Lung microvascular endothelial cell (primary cell): ENCODE measurements at regions not wholly inside any gene's neighbourhood (a gene's known extent, or its start where the extent isn't known, plus 50 kb on each side); places are given as distances from the start of the nearest gene placed in this dataset.

ENCODE experiments used
- DNase-seq, 2 donors: peaks; one replicate each; pipeline versions ENCODE4 v3.0.0 to v3.0.0-alpha.2; 2010; ENCODE audit warnings: low read depth in 2 of 2

DNA sequence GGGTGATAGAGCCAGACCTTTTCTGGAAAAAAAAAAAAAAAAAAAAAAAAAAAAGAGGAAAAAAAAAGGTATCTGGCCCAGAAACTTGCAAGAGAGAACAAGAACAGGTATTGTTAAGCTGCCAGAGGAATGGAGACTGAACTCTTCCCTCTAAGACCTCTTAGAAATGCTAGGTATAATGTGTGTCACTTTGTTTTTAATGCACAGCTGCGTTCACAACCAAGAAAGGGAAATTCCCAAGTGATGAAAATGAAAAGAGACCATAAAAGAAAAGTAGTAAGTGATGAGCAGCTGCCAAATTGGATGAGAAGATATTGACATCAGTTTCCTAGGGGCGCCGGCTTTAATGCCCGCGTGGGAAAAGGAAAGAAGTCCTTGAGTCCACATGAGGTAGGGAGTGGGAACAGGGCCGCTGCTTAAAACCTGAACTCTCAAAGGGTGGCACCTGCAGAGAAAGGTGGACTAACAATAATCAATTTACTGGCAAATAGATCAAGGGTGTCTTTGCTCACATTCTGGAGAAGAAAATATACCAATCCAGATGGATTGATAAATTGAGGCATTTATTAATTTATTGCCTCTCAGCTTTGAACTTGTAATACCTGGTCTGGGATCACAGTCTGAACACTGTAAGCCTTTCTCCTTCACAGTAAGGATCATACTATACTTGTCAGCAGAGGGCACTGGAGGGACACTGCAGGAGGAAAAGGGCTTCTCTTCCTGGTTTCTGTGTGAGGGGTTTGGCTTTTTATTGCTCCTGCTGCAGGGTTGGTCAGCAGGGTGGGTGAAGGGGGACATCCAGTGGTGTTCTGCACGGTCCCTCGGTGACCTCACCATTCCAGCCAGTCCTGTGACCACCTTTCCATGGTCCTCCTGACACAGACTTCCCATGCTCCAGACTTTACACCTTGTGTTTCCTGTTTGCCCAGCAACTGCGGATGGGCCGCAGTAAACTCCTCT, 131.6 kb downstream of the AQP9 start:
- peak; percentile 71 to 85 for DNase-seq

DNA sequence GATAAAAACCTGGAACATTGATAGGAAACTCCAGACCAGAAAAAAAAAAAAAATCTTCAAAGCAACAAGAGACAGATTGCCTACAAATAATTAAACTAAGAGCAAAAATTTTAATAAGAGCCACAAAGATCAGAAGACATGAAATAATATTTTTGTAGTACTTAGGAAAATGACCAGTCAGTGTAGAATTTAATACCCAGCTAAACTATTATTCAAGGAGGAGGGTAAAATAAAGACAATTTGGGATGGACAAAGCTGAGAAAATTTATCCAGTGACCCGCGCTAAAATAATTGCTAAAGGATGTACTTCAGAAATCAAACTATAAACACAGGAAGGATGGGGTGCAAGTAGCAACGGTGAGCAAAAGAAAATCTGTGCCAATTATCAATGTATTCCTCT, 133.2 kb downstream of the AQP9 start:
- DNase-seq, result no peak

DNA sequence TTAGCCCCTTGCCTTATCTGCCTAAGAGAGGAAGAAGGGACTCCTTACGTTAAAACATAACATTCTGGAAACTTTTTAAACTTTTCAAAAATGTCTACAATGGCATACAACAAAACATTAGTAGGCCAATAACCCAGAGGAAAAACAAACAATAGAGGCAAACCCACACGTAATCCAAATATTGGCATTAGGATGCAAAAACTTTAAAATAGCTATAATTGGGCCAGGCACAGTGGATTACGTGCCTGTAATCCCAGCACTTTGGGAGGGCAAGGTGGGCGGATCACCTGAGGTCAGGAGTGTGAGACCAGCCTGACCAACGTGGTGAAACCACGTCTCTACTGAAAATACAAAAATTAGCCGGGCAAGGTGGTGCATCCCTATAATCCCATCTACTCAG, 134.9 kb downstream of the AQP9 start:
- DNase-seq, result no peak

DNA sequence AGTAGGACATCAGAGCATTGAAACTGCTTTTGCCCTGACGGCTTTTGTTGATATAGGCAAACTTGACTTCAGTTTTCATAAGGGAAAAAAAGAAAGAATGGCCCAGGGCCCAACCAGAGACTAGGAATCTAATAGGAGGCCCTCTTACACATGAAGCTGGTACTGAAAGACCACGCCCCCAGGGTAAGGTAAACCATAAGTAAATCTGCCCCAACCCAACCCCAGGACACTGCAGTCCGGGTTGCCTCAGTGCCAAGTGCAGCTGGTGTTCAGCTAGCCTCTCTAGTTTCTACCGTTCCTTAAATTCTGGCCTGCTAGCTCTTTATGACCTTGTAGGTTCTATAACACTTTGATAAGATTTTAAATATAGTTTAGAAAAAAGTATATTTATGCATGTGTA, 136.7 kb downstream of the AQP9 start:
- no peak for DNase-seq

DNA sequence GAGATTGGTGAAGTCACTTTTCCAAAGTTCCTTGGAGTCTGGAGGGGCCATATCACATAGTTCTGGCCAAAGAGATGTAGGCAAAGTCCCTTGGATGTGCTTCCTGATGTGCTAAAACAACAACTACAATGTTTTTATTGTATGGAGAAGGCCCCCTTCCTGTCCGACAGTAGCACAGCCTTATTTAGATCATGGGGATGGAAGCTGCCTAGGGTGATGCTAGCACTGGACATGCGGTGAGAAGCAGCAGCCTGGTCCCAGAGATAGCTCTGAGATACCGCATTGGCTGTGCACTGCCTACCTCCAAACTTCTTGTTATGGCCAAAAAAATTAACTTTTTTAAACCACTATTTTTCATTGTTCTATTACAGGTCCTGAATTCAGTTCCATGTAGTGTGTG, 137.6 kb downstream of the AQP9 start:
- no peak for DNase-seq

DNA sequence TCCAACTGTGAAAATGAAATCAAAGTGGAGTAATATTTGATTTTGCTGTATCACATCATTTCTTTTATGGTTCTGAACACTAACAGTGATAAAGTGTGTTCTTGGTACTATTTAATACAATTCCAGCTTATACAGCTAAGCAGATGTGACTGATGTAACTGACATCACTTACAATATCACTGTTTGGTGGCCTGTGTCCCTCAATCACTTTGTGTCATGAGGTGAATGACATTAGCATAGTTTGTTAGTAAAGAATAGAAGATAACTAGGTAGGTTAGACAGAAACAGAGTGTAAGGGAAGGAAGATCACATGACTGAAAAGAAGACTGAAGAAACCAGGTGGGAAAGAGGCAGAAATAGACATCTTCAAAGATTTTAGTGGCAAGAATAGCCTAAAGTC, 138.7 kb downstream of the AQP9 start:
- no peak for DNase-seq

DNA sequence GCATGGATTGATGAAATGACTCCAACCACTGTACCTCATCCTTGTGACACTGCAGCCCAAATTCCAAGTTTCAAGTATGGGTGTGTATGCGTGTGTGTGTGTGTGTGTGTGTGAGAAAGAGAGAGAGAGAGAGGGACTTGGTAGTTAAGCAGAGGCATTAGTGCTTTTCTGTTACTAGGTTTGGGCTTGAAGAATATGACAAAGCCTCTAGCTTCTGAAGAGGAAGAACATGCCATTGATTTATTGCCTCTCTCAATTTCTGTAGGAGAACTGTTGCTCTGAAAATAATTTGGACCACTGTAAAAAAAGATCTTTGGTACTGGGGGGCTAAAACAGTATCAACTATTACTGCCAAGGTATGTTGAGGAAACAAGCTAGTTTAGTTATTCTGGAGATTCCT, 139.2 kb downstream of the AQP9 start:
- DNase-seq, result no peak

DNA sequence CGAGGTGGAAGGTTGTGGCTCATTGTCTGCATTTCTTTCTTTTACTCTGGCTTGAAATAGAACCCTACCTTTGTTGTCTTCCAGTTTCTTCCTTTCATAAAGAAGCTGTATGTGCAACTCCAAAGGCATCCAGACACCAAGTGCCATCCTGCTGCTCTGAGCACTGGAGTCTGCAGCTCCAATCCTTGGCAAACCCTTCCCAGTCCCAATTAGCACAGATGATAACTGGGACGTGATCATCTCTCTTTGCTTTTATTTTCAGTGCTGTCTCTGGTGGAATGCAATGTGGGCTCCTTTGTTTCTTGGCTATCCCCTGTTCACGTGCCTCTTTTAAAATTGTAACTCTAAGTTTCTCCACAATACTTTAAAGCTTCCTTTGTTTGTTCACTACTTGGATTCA, 140.9 kb downstream of the AQP9 start:
- no peak for DNase-seq

DNA sequence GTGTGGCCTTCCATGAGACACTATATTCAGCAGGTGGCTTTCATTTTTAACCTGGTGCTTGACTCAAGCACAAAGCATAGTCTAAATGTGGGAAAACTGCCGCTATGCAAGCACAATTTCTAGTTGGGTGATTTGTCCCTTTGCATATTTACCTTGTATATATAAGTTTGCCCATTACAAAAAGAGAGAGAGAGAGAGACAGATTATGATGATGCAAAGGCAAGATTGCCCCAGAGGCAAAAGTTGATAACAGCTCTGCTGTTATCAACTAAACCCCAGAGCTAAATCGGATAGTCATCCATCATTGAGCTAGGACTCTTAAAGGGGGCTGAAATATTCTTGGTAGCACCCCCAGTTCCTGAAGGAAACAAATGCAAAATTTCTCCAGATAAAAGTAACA, 141.5 kb downstream of the AQP9 start:
- no peak for DNase-seq

DNA sequence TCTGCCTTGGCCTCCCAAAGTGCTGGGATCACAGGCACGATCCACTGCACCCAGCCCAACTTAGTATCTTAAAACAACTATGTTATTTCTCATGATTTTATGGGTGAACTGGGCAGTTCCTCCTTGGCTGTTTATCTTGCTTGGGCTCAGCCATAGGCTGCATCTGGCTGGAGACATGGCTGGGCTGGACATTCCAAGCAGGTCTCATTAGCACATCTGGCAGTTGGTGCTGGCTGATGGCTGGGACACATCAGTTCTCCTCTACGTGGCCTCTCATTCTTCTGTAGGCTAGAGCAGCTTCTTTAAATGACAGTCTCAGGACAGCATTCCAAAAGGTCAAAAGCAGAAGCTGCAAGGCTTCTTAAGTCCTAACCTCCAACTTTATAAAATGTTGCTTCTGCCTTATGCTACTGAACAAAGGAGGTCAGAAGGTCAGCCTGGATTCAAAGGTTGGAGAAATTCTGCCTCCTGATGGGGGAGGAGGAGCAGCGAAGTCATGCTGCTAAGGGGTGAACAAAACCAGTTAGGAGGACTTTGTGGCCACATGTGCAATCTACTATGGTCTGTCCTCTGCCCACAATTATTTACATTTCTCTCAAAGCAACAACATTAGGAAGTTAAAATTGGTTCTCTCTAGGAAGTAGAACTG, 144.0 kb downstream of the AQP9 start:
- DNase-seq, result no peak

DNA sequence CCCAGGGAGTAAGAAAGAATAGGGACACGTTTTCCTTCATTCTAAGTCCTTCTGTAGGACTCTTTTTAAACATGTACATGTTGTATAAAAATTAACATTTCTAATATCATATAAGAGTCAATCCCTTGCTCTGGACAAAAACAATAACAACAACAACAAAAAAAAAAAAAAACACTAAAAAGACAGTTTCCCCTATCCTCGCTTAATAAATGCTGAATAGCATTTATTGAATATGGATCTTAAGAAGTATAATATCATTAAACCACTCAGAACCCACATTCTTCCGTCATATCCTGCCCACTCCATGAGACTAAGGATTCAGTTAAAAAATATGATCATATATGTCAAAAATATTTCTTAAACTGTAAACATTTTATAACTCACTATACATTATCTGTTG, 145.1 kb downstream of the AQP9 start:
- no peak for DNase-seq

DNA sequence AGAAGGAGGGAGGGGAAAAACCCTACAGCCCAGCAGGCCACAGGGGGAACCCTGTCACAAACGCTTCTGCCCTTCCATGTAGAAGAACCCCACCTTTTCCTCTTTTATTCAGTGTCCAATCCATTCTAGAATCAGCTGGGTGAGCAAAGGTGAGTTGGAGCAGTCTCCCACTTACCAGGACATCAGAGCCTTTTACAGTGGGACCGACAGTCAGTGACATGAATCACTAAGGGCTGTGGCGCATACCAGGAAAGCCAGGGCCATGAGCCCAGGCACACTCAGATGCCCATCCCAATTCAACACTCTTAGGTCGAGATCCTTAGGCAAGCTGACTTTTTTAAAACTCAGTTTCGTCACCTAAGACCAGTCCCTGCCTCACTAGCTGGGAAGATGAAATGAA, 146.1 kb downstream of the AQP9 start:
- no peak for DNase-seq

DNA sequence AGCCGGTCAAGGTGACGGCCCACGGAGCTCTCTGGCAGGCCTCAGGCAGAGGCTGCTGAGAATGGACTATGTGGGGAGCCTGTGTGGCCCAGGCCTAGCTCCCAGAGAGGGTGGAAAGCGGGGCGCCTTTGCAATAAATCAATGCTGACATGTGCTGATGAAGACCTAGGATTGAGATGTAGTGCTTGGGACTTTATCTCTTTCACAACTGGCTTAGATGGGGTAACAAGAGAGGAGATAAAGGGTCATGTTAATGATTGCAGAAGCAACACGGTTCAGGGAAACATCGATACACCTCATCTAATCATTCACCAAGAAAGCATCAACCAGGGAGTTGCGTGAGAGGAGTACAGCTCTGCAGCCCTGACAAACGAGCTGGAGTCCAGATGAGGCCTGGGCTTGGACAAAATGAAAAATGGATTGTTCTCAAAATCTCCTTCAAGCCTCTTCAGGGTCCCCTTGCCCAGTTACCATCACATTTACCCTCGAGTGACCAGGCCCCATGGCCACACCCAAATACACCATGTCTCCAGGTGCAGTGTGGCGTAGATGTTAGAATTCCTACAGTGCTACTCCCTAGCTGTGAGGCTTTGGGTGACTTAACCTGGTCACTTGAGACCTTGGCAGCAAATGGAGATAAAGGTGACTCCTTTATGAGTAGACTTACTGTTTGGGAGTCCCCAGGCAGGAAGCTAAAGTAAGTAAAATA, 146.4 kb upstream of the LIPC start:
- no peak for DNase-seq

DNA sequence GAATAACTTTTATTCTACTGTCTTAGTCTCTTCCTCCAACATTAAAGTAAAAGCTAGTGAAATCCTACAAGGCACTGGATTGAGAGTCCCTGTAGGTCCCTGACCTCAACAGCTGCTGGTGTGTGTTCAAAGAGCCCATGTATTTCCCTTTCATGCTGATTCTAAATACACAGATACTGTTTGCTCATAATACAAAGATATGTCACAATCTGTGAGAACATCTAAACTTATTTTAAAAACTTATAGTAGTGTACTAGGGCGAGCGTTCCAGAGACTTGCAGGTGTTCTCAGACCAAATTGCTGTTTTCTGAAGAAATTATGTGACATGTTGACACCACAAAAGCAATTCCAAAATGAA, 145.9 kb upstream of the LIPC start:
- no peak for DNase-seq

DNA sequence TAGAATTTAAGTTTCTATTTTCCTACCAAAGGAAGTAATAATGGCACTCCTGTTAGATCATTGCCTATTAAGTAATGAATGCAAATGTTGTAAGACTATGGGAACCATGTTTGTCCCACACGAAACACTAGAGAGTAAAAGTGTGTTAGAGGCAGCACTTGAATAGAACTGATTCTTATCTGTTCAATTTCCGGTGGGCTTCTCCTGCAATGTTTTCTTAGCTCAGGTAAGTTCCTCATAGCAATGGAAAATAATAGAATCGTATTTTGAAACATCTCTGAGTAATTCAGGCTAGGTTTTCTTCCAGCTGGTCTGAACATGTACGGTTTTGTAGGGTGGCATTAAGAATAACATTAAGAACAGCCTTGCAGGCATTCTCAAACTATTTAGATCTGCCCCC, 145.3 kb upstream of the LIPC start:
- DNase-seq, result no peak

DNA sequence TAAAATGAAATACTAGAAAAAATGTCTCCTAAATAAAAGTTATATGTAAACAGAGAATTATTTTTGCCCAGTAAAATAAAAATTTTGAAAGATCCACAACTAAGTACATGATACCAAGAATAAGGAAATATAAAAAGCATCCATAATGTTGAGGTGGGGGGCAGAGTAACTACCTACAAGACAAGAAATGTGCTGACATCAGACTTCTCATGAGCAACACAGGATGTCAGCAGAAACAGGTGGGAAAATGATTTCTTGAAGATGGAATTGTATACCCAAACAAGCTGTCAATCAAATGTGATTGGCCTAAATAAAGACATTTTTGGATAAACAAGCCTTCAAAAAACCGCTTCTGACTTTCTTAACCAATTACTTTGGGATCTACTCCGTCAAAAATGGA, 143.9 kb upstream of the LIPC start:
- DNase-seq, result no peak

DNA sequence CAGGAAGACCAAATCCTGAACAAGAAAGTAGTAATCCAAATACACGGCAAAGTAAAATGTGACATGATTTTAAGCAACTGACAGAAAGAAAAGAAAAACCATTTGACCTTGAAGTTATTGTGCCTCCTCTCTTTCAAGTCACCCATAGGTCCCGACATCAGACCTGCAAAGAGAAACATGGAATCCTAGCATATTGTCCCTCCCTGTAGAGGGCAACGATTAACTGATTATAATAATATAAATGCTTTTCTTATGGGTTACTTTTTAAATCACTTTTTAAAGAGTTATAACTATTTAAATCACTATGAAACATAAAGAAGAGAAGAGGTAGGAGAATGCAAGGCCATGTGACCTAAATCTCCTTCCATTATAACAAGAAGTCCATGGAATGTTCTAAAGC, 143.2 kb upstream of the LIPC start:
- peak in 1 of 2 donors; percentile 8 for DNase-seq

DNA sequence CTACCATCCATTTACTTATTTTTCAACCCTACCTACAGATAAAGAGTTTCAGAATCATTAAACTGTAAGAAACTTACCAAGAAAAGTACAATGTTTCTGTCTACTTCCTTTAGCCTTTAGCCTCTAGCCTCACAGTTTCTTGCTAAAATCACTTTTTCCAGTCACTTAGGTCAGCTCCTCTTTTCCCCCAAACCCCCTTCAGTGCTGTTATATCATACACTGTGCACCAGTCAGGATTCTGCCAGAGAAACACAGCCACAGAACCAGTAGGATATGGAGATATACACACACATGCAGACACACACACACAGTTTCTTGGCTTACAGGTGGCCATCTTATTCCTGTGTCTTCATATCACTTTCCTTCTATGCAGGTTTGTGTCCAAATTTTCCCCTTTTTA, 139.9 kb upstream of the LIPC start:
- DNase-seq, result no peak

DNA sequence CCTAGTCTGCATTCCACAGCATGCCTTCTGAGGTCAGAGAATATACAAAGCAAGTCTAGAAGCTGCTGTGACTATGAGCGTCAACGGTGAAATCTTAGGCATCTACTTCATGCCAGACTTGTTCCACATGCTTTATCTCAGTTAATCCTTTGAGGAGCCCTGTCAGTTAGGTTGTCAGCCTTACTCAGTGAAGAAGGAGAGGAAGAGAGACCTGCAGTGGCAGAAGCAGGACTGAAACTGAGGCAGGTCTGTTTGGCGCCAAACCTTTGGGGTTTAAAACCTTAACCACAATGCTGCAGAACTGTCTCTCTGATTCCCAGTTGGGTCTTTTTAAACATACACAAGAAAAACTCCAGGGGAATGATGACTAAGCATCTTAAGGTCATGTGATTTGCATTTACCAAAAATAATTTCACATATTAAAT, 139.0 kb upstream of the LIPC start:
- DNase-seq, result no peak

DNA sequence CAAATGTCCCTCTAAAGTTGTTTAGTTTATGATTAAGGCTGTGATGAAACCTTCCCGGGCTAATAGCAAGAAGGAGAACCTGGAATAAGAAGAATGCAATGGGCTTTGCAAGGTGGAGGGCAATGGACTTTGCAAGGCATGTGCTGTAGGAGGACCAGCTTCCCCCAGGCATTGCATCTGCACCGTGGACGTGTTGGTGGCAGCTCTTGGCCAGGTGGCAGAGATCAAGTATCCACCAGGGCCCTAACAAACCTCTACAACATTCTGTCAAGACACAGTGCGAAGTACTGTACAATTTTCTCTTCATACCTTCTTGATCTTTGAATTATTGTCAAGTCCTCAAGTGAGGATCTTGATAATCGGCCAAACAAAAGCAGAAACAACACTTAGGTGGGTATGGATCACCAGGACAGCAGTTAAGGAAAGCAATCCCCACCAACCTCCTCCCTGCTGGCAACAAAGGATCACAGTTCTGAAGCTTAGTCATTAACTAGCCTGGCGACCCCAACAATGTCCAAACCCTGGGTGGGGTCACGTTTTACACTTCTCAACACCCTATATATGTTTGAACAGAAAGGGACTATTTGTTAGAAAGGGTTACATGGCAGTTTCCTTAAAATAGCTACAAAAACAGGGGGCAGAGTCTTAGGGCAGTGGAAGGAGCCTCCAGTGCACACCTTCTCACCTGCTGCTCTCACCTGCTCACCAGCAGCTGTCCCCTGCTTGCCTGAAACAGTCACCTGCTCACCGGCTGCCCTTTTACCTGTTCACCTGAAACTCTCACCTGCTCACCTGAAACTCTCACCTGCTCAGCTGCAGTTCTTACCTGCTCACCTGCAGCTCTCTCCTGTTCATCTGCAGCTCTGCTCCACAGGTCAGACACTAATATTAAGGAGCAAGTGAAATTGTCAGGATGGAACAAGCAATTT, 137.9 kb upstream of the LIPC start:
- no peak for DNase-seq

DNA sequence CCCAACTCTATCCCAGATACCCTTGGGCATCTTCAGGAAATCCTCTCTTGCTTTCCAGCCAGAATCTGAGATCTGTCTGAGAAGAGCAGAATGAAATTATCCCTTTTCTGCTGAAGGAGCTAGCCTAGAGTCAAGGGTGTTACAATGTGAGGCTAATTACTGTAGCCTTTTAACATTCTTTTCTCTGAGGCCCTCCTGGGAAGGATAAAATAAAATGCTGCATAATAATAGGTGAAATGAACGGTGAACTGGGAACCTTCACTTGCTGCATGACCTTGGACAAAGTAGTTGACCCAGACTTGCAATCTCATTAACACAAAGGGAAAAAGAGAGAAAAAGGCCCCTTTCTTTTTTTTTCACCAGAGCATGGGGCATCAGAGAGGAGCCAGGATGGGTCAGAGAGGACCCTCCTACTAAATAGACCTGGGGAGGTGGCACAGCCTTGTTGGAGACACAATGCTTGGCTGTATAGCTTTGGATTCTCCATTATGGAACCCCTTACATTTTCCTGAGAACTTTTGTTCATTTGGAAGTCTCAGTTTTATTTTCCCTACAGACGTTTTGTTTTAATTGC, 137.0 kb upstream of the LIPC start:
- no peak for DNase-seq
